GM06990 (cell line): ENCODE measurements at regions not wholly inside any gene's neighbourhood (a gene's known extent, or its start where the extent isn't known, plus 50 kb on each side); places are given as distances from the start of the nearest gene placed in this dataset.

ENCODE experiments used
- DNase-seq: peaks from one replicate; pipeline ENCODE4 v3.0.0-alpha.2; 2011; ENCODE audit not compliant: insufficient read length; ENCODE audit errors: extremely low read depth
- H3K27me3 ChIP-seq: replicated peaks from 2 replicates; pipeline ENCODE4 v1.6.0; 2011; ENCODE audit warnings: low read length; ENCODE audit not compliant: control insufficient read depth, insufficient read depth
- H3K36me3 ChIP-seq: 2 replicates; pipeline ENCODE4 v1.5.1; 2011; ENCODE audit warnings: low read length; ENCODE audit not compliant: control insufficient read depth, insufficient read depth
- H3K4me3 ChIP-seq: replicated peaks from 2 replicates; pipeline ENCODE4 v1.5.1; 2011; ENCODE audit warnings: low read depth, mild to moderate bottlenecking, control low read depth, low read length
- TF ChIP-seq, protein P1 (sequence below): IDR thresholded peaks from 2 replicates; pipeline ENCODE4 v1.5.1; 2011; ENCODE audit warnings: low read length, control low read depth, mild to moderate bottlenecking, inconsistent platforms; ENCODE audit not compliant: insufficient read depth, poor library complexity, severe bottlenecking

- Histone ChIP-seq H3K27me3 (no peaks in the 10 kb centered on the region), H3K4me3 (no peak overlapping the region), H3K36me3 (no peaks in the 10 kb centered on the region)
- no peak for DNase-seq
- TF ChIP-seq, protein P1, sequence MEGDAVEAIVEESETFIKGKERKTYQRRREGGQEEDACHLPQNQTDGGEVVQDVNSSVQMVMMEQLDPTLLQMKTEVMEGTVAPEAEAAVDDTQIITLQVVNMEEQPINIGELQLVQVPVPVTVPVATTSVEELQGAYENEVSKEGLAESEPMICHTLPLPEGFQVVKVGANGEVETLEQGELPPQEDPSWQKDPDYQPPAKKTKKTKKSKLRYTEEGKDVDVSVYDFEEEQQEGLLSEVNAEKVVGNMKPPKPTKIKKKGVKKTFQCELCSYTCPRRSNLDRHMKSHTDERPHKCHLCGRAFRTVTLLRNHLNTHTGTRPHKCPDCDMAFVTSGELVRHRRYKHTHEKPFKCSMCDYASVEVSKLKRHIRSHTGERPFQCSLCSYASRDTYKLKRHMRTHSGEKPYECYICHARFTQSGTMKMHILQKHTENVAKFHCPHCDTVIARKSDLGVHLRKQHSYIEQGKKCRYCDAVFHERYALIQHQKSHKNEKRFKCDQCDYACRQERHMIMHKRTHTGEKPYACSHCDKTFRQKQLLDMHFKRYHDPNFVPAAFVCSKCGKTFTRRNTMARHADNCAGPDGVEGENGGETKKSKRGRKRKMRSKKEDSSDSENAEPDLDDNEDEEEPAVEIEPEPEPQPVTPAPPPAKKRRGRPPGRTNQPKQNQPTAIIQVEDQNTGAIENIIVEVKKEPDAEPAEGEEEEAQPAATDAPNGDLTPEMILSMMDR = no peak
Measured at GRCh38 chr14:66434464-66434863, 51.7 kb upstream of the CCDC196 start.

DNA sequence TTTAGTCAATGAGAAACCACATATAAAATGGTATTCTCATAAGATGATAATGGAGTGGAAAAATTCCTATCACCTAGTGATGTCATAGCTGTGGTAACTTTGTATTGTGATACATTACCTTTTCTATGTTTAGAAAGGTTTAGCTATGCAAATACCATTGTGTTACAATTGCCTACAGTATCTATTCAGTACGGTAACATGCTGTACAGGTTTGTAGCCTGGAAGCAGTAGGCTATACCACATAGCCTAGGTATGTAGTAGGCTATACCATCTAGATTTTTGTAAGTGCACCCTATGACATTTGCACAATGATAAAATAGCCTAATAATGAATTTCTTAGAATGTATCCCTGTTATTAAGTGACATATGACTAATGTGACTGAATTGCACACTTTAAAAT lies 50.5 kb upstream of the CCDC196 start:
- DNase-seq = no peak

More for the DNA sequence above, 50.5 kb upstream of the CCDC196 start:
- H3K27me3 ChIP-seq = no peaks in the 10 kb centered on the region
- TF ChIP-seq, protein P1 = no peak
- no peak overlapping the region for H3K4me3 ChIP-seq
- H3K36me3 ChIP-seq = no peaks in the 10 kb centered on the region
